Esophagus muscularis mucosa (tissue), 4 donors: ENCODE measurements at regions not wholly inside any gene's neighbourhood (a gene's known extent, or its start where the extent isn't known, plus 50 kb on each side); places are given as distances from the start of the nearest gene placed in this dataset.
"Not testable (repeated sequence)": the region's sequence is repeated elsewhere in the genome, so short reads cannot be mapped to it uniquely, and the experiment has no call there.

Source experiments
- DNase-seq: peaks from one replicate; pipeline ENCODE4 v3.0.0-alpha.2; 2017; ENCODE audit errors: extremely low spot score
- H3K27ac ChIP-seq, 4 donors: fragments of 200-600 bp; sonication (generic); replicated peaks in 1 of 4; 1 replicate in 3 of 4; 2 replicates in 1 of 4; pipeline ENCODE4 v1.5.1; 2016 to 2019; ENCODE audit warnings: mild to moderate bottlenecking in 1 of 4
- H3K27me3 ChIP-seq, 4 donors: fragments of 200-600 bp; sonication (generic); one replicate each; pipeline versions ENCODE4 v1.5.1 to v1.6.0; 2016 to 2019
- H3K36me3 ChIP-seq, 4 donors: fragments of 200-600 bp; sonication (generic); one replicate each; pipeline ENCODE4 v1.5.1; 2016 to 2019
- H3K4me1 ChIP-seq, 4 donors: fragments of 200-600 bp; sonication (generic); one replicate each; pipeline ENCODE4 v1.5.1; 2016 to 2019
- H3K4me3 ChIP-seq, 4 donors: fragments of 200-600 bp; sonication (generic); 1 replicate in 2 of 4; 2 replicates in 2 of 4; pipeline ENCODE4 v1.5.1; 2016 to 2019; ENCODE audit warnings: mild to moderate bottlenecking in 4 of 4, moderate library complexity in 1 of 4
- H3K9me3 ChIP-seq, 4 donors: fragments of 200-600 bp; sonication (generic); 1 replicate in 3 of 4; 2 replicates in 1 of 4; pipeline ENCODE4 v1.5.1; 2016 to 2019
- EP300 ChIP-seq: sonication (generic); formaldehyde crosslinking; IDR thresholded peaks from one replicate; pipeline ENCODE4 v1.6.1; 2017; ENCODE audit warnings: antibody characterized with exemption
- POLR2A ChIP-seq: fragments of 450-650 bp; IDR thresholded peaks from one replicate; pipeline ENCODE4 v1.6.1; 2017; ENCODE audit warnings: antibody characterized with exemption, moderate library complexity, mild to moderate bottlenecking, low read depth
- POLR2AphosphoS5 ChIP-seq, 2 donors: sonication (generic); formaldehyde crosslinking; IDR thresholded peaks; one replicate each; pipeline ENCODE4 v1.6.1; 2017; ENCODE audit warnings: antibody characterized with exemption in 2 of 2
- WGBS: methylation state at CpG from one replicate; pipeline ENCODE4 v1.1.5; 2018; 5-methylcytosine and 5-hydroxymethylcytosine counted together
- intact Hi-C: fragments of 100-400 bp; cut with DNase I; formaldehyde crosslinking; loops from one replicate; pipeline ENCODE4 v1.15.1; 2023
- TF ChIP-seq, protein P1 (sequence below), 3 experiments: fragments of 200-600 bp in 2 of 3; fragments of 450-650 bp in 1 of 3; sonication (generic) in 2 of 3; IDR thresholded peaks; one replicate each; pipeline ENCODE4 v1.5.1; 2017 to 2019; ENCODE audit warnings: antibody characterized with exemption in 3 of 3, mild to moderate bottlenecking in 2 of 3, moderate library complexity in 1 of 3

DNA sequence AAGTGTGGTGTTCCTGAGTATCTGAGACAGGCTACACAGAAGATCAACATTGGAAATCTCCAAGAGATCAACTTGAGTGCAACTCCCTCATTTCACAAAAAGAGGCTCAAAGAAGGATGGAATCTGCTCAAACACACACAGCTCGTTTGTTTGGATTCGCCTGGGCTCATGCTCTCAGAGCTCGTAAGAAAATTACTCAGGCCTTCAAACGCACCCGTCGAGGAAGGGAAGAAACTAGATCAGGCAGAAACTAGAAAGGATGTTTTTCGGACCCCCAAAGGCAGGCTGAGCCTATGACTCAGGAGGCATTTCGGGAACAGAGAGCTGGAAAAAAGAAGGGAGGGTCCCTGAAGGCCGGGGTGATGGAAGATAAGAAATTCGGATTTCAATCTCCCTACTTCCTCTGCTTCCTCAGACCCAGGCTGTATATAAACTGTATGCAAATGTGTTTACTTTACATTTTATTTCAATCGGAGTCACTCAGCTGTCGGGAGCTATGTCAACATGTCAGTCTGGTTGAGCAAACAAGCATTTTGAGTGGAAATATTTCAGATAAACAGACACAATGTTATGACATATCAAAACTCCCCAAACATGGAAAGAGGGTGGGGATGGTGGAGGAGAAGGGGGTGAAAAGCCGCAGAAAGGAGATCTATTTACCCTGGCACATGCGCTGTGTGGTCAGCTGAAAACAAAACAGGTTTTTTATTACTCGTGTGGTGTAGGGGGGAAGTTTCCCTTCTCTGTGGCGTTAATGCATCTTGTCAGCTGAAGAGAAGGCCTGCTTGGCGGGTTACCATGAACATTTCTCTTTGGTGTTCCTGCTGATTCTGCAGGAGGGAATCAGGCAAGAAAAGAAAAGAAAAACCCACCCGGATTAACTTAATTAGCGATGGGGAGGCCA, 129.1 kb upstream of the TBX3 start:
- Histone ChIP-seq H3K9me3 (no peaks in the 10 kb centered on the region), H3K27ac (no peak overlapping the region), H3K36me3 (no peaks in the 10 kb centered on the region), H3K4me1 (no peaks in the 10 kb centered on the region), H3K27me3 (peaks cover 0 to 19% (median 0%) of the 10 kb centered on the region in 4 donors), H3K4me3 (peak overlapping the region in 1 of 4 donors; percentile 18)
- TF ChIP-seq EP300 (no peak), POLR2A (no peak), POLR2AphosphoS5 (IDR thresholded peaks at IDR 0.05) (no peak)
- TF ChIP-seq, protein P1, sequence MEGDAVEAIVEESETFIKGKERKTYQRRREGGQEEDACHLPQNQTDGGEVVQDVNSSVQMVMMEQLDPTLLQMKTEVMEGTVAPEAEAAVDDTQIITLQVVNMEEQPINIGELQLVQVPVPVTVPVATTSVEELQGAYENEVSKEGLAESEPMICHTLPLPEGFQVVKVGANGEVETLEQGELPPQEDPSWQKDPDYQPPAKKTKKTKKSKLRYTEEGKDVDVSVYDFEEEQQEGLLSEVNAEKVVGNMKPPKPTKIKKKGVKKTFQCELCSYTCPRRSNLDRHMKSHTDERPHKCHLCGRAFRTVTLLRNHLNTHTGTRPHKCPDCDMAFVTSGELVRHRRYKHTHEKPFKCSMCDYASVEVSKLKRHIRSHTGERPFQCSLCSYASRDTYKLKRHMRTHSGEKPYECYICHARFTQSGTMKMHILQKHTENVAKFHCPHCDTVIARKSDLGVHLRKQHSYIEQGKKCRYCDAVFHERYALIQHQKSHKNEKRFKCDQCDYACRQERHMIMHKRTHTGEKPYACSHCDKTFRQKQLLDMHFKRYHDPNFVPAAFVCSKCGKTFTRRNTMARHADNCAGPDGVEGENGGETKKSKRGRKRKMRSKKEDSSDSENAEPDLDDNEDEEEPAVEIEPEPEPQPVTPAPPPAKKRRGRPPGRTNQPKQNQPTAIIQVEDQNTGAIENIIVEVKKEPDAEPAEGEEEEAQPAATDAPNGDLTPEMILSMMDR (IDR thresholded peaks at IDR 0.05): no peak
- intact Hi-C loops: no loop called here
- WGBS: 54% methylated on average over 19 of the region's 19 CpGs
- DNase-seq: no peak

- intact Hi-C loops: no loop called here
- Histone ChIP-seq H3K27ac (no peak overlapping the region), H3K36me3 (no peaks in the 10 kb centered on the region), H3K4me1 (no peaks in the 10 kb centered on the region), H3K27me3 (peaks cover 0 to 21% (median 0%) of the 10 kb centered on the region in 4 donors), H3K9me3 (no peaks in the 10 kb centered on the region), H3K4me3 (no peak overlapping the region)
- TF ChIP-seq POLR2AphosphoS5 (IDR thresholded peaks at IDR 0.05) (no peak), EP300 (no peak)
- TF ChIP-seq, protein P1 (IDR thresholded peaks at IDR 0.05): no peak
- WGBS: 72% methylated on average over 4 of the region's 4 CpGs
- no peak for DNase-seq
These were observed 128.4 kb upstream of the TBX3 start for GRCh38 chr12:114812384-114812783.

DNA sequence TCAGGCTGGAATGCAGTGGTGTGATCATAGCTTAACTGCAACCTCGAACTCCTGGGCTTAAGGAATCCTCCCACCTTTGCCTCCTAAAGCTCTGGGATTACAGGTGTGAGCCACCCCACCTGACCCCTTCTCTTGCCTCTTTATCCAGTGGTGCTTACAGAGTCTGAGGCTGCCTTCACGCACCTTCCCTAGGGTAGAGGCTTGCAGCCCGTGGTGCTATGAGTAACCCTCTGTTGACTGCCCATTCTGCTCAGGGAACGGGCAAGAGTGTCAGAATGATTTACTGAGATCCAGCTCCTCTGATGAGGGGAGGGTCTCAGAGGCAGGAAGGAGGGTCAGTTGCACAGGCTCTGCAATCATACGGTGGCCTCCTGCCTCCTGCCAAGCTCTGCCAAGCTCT, 125.1 kb upstream of the TBX3 start:
- 65% methylated on average over 5 of the region's 5 CpGs for WGBS
- intact Hi-C loops: no loop called here
- DNase-seq: no peak
- Histone ChIP-seq H3K27ac (no peak overlapping the region), H3K9me3 (no peaks in the 10 kb centered on the region), H3K4me3 (no peak overlapping the region), H3K36me3 (no peaks in the 10 kb centered on the region), H3K27me3 (peaks cover 0 to 18% (median 0%) of the 10 kb centered on the region in 4 donors), H3K4me1 (no peaks in the 10 kb centered on the region)
- TF ChIP-seq POLR2AphosphoS5 (IDR thresholded peaks at IDR 0.05) (no peak), EP300 (no peak), POLR2A (no peak)
- TF ChIP-seq, protein P1 (IDR thresholded peaks at IDR 0.05): no peak

DNA sequence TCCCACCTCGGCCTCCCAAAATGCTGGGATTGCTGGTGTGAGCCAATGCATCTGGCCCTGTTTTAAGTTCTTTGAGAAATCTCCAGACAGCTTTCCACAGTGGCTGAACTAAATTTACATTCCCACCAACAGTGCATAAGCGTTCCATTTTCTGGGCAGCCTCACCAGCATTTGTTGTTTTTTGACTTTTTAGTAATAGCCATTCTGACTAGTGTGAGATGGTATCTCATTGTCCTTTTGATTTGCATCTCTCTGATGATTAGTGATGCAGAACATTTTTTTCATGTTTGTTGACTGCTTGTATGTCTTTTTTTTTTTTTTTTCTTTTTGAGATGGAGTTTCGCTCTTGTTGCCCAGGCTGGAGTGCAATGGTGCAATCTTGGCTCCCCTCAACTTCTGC, 117.4 kb upstream of the TBX3 start:
- H3K4me1 ChIP-seq, DNase-seq, H3K27ac ChIP-seq, H3K27me3 ChIP-seq, H3K36me3 ChIP-seq, intact Hi-C loops, H3K9me3 ChIP-seq, H3K4me3 ChIP-seq: not testable (repeated sequence)
- WGBS: 93% methylated on average over 3 of the region's 3 CpGs

- WGBS: 86% methylated on average over 7 of the region's 8 CpGs
- H3K36me3 ChIP-seq, H3K27ac ChIP-seq, H3K4me1 ChIP-seq, DNase-seq, H3K27me3 ChIP-seq, intact Hi-C loops, H3K4me3 ChIP-seq, H3K9me3 ChIP-seq: not testable (repeated sequence)
These were observed 116.6 kb upstream of the TBX3 start for GRCh38 chr12:114800566-114800965.
